Gastrocnemius medialis (tissue), 4 donors: ENCODE measurements at regions not wholly inside any gene's neighbourhood (a gene's known extent, or its start where the extent isn't known, plus 50 kb on each side); places are given as distances from the start of the nearest gene placed in this dataset.

Source experiments
- CTCF ChIP-seq, 5 experiments: fragments of 450-650 bp in 3 of 5; fragments of 200-600 bp in 2 of 5; sonication (generic) in 2 of 5; IDR thresholded peaks in 4 of 5; conservative IDR thresholded peaks in 1 of 5; 1 replicate in 4 of 5; 2 replicates in 1 of 5; pipeline ENCODE4 v1.5.1; 2016 to 2019; ENCODE audit warnings: antibody characterized with exemption in 5 of 5, mild to moderate bottlenecking in 3 of 5, moderate library complexity in 3 of 5
- POLR2A ChIP-seq, 2 donors: fragments of 450-650 bp; IDR thresholded peaks; one replicate each; pipeline ENCODE4 v1.6.1; 2017; ENCODE audit warnings: antibody characterized with exemption in 2 of 2, mild to moderate bottlenecking in 2 of 2, moderate library complexity in 2 of 2

DNA sequence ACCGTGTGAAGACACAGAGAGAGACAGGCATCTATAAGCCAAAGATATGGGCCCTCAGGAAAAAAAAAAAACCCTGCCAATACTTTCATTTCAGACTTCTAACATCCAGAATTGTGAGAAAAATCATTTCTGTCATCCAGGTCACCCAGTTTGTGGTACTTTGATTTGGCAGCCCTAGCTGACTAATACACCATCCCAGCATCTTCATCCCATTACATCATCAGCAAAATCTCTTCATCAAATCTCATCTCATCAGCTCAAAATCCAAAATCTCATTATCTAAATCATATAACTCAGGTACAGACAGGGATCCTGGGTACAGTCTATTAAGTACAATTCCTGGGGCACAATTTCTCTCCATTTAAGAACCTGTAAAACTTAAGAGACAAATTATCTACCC, 51.9 kb upstream of the GJA8 start:
- TF ChIP-seq POLR2A (IDR thresholded peaks at IDR 0.05) (no peak), CTCF (IDR thresholded peaks at IDR 0.05 in 4 of 5, conservative IDR thresholded peaks at IDR 0.05 in 1 of 5) (no peak)
